ENCODE measurements at regions not wholly inside any gene's neighbourhood (a gene's known extent, or its start where the extent isn't known, plus 50 kb on each side); places are given as distances from the start of the nearest gene placed in this dataset. TPM values are rescaled to one million over a fixed set of nuclear protein-coding genes. Genes with fewer than 3 reads are reported as not detected.

DNA sequence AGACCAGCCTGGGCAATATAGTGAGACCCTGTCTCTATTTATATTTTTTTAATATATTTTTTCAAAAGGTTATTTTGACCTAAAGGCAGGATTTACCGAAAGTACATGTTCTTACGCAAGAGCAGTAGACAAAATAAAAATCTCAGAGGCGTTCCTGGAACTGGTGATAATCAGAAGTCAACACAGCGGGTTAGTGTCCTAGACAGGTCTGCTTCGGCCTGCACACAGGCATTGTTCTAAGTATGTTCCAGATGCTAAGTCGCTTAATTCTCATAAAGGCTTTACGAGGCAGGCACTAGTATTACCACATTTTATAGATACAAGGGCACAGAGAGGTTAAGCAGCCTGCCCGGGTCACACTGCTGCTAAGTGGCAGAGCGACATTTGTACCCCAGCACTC lies 56.9 kb upstream of the SLC25A33 start:
- TF ChIP-seq CTCF (IDR thresholded peaks at IDR 0.05; ENCODE audit: insufficient read depth, low read depth, low read length), result no peak
- no peak overlapping the region for H3K4me3 ChIP-seq (ENCODE audit: low read depth, low read length)
- peak; percentile 60 for DNase-seq (ENCODE audit: low read depth)

GRCh38 chr1:9482816-9483572 lies 56.3 kb upstream of the SLC25A33 start:
- TF ChIP-seq CTCF (IDR thresholded peaks at IDR 0.05; ENCODE audit: insufficient read depth, low read depth, low read length), result no peak
- H3K4me3 ChIP-seq (ENCODE audit: low read depth, low read length), result no peak overlapping the region
- no peak for DNase-seq (ENCODE audit: low read depth)

DNA sequence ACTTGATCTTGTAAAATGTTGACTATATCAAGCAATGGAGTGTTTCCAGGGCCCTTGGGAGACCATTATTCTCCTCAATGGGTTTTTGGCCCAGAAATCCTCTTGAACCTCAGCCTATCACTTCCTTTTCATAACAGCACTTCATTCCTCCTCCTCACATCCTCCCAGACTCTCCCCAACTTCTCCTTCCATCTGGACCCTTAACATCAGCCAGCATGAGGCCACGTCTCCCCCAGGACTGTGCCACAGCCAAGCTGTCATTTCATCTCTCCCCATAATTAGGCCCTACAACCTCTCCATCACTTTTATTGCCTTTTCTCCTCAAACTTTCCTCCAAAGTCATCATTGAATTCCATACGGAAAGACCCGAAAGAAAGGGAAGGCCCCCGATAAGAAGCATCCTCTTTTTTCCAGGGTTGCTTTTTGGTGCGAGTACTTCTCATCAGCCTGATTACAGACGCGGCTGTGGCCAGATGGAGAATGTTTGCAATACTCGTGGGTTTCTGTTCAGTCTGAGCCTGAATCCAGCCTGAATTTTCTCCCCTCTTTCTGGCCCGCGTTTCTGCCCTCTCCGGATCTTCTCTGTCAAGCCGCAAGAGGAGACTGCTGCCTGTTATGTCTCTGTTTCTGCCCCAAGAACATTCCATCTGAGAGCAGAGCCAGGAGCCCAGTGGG lies 52.7 kb upstream of the SLC25A33 start:
- DNase-seq (ENCODE audit: low read depth), result no peak
- TF ChIP-seq CTCF (IDR thresholded peaks at IDR 0.05; ENCODE audit: insufficient read depth, low read depth, low read length), result no peak
- H3K4me3 ChIP-seq (ENCODE audit: low read depth, low read length), result no peak overlapping the region

Small RNA genes lying in the stretch of these regions (small RNA-seq; reads per million reads assigned to genes)
- not detected for gene RNA5SP40

All from fibroblast of villous mesenchyme (primary cell).